CD4-positive, alpha-beta T cell treated with Interferon alpha-2 for 1 hour (primary cell): ENCODE measurements at regions not wholly inside any gene's neighbourhood (a gene's known extent, or its start where the extent isn't known, plus 50 kb on each side); places are given as distances from the start of the nearest gene placed in this dataset.

ENCODE experiments used
- DNase-seq, 2 donors: peaks; one replicate each; pipeline ENCODE4 v3.0.0-alpha.2; 2020 to 2022

DNA sequence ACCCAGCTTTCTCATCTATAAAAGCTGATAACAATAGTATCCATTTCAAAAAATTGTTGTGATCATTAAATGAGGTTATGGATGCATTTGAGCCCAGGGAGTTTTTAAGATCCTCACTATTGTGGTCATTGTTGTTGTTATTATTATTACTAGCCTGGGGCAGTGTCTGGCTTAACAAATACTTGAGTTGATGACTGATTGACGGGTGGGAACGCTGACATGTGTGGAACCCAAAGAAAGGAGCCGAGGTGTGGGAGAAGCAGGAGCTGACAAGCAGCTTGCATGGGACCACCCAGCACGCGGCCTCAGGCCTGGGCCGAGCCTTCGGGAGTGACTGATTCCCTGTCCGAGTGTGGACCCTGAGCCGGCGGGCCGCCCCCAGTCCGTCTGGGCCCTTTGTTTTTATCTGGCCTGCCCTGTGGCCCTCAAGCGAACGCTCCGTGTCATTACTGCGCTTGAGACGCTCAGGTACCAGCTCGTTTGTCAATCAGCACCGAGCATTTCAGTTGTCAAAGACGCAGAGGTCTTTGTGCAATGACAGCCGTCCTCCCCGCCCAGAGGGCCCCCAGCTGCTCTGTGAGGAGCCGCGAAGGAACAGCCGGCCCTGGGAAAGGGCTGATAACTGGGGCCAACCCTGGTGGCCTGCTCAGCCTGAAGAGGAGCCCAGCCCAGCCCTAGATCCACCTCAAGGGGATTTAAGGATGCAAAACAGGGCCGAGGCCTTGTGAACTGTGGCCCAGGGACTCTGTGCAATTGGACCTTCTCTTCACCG is 132.9 kb upstream of the FOXF1 start:
- DNase-seq: no peak

DNA sequence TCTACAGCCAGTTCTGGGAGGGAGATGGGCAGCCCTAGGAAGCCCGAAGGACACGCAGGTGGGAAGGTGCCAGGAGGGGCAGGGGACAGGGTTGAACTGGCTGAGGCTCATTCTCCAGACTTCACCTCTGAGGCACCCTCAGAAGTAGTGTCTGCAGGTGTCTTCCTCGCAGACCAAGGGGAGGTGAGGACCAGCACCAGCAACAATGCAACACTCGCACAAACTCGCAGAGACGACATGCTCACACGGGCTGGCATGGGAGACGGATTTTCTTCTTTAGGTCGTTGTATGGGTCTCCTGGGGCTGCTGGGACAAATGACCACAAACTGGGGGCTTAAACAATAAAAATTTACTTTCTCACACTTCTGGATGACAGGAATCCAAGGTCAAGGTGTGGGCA is 132.2 kb upstream of the FOXF1 start:
- DNase-seq: no peak

DNA sequence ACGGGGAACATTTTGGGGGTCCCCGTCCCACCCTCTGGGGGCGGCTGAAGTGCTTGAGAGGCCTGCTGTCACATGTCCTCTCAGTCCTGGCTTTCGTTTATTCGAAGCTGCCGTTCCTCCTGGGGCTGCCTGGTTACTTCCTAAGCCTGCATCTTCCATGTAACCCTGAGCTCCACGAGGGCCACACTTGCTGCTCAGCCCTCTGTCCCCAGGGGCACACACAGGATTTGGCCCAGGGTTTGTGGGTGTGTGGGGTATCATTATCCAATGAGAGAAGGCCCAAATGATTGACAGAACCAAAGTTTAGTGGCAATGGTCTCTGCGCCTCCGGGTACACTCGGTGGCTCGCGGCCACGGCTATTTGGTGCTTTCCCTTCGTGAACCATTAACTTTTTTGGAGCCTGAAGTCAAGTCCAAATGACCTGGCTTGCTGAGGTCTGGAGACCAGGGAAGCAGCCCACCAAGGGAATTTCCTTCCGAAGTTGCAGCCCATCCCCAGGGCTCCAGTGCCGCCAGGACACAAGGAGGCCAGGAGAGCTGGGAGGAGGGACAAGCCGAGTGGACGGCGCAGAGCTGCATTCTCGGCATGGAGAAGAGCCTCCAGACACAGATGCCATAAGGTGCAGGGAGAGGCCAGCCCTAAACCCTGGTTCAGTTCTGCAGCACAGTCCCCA is 131.4 kb upstream of the FOXF1 start:
- no peak for DNase-seq

DNA sequence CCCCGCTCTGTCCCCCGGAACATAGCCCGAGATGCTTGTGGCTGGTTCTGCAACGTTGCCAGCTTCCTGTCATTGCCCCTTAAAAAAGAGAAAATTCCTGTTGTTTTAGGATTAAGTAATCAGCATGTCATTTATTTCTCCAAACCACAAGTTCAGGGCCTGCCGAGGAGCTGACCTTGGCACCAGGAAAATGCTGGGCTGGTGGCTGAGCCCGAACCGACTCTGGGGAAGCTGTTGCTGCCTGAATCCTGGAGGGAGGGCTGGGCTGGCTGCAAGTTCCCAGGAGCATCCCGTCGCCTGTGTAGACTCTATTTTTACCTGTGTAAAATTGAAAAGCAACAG is 130.9 kb upstream of the FOXF1 start:
- no peak for DNase-seq

DNA sequence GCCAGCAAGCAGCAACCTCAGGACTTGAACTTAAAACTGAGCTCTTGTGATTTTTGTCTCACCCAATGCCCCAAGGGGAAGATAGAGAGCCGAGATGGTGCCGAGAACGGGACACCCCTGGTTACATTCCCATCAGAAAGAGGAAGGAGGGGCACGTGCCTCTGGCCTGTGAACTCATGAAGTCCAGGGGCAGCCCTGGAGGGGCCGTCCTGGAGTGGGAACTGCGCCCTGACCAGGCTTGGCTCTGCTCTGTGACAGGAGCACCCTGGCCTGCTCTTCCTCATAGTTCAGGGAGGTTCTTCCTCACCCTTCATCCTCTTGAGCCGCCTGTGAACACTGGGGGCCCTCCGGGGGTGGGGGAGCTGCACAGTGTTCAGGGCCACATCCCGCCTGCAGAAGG is 130.3 kb upstream of the FOXF1 start:
- DNase-seq: no peak

DNA sequence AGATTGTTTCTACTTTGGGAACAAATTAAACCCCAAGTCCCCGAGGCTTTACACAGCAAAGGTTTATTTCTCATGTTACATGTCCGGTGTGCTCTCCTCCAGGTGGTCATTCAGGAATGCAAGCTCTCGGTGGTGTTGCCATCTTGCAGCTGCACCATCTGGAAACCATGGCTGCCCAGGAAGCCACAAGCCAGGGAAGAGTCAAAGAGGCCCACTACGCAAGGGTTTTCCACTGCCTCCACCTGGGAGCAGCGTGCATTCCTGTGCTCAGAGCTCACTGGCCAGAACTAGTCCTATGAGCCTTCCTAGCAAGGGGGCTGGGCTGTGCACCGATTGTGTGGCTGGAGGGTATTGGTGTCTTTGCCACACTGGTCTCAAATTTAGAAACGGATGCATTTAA is 128.8 kb upstream of the FOXF1 start:
- DNase-seq: no peak

DNA sequence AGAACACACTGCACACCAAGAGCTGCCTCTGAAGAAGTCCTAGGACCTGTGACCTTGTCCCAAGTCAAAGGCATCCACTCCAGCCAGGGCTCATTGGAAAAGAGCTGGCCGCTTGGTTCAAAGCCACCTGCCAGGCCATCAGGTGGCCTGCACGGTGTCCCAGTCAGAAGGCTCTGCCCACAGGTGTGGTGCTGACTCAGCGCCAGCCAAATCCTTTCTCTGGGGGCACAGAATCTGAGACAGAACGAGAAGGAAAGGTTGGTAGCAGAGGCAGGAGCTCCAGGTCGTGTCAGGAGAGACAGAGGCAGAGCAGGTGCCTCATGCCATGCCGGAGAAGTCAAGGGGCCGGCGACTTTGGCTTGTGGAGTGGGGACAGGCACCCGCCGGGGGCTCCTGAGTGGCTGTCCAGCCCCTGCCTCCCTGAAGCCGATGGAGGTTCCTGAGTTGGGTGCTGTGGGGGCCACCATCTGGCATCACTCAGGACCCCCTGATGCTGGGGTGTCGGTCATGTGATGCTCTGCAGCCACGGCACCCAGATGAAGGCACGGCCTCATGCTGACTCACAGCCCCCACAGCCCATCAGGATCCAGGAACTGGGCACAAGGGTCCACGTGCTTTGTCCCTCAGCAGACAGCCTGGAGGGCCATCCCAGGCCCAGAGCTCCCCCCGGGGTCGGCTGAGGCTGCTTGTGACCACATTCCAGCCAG is 128.1 kb upstream of the FOXF1 start:
- no peak for DNase-seq

DNA sequence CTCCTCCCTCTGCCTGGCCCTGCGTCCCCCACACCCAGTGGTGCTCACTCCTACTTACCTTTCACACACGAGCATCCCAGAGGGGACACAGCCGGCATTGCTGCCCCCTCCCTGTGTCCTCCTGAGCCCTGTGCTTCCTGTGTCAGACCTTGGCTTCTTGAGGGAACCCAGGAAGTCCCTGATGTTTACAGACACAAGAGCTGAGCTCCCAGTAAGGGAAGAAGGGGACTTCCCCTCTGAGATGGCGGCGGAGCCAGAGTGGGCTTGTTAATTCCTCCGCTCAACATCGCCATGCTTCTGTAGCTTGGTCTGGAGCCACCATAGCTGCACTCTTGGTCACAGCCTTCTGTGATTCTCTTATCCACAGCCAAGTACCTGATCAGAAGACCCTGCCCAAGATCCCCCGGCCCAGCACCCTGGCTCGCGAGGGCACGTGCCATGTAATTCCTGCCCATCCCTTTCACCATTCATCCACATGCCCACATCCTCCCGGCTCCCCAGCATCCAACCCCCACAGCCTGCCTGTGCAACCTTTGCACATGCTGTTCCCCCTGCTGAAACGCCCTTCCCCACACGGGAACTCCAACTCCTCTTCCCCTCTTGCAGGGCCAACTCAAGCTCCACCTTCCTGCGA is 127.4 kb upstream of the FOXF1 start:
- DNase-seq: no peak

DNA sequence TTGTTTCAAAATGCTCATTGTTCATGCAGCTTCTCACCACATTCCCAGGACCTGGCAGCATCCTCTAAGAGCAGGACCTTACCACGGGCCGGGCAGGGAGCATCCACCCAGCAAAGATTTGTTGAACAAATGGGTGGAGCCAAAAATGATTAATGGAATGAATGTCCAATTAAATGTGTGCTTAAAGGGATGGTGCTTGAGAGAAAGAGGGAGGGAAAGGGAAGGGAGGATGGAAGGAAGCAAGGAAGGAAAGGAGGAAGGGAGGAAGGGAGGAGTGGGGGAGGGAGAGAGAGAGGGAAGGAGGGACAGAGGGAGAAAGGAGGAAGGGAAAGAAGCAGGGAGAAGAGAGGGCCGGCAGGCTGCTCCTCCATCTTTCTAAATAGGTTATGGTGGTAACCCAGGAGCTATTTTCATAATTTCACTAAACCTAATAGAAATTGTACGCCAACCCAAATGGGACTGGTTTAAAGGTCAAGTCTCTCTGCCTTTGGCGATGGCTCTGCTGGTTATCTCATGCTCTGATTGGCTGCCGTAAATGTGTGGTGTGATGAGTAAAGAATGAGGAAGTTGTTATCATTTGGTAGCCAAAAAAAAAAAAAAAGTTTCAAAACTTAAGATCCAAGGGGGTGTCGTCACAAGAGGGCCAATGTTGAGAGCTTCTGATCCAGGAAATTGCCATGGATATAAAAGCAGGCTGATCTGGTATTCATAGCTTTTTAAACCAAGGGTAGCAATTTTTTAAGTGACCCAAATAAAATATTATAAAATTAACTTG is 126.7 kb upstream of the FOXF1 start:
- DNase-seq: no peak

DNA sequence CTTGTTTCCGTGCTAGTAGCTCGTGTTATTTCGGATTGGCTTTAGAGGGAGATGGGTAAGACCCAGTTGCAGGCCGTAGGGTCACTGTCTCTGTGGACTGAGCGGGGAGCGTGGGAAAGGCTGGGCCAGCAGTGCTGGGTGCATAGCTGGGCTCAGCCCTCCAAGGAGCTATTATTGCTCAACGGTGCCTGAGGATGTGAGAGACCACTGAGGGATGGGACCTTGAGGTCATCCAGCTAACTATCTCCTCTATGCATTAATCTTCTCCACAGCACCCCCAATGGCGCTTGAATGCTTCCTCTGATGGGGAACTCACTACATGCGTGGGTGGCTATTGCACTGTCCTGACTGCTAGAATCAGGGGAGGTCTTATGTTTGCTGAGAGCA is 126.1 kb upstream of the FOXF1 start:
- no peak for DNase-seq

DNA sequence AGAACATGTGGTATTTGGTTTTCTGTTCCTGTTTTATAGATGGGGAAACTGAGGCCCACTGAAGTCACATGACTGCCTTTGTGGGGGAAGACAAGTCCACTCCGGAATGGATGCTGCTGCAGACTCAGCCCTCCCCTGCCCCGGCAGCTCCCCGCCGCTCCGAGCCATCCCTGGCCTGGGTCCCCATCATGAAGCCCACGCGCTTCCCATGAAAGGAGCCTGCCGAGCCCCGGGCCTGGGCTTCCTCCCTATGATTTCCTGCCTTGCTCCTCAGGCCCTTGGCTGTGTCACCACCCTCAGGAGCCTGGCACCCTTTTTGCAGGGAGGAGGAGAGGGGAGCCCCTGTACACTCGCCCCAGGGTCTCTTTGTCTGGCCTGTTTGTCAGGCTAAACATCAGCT is 125.3 kb upstream of the FOXF1 start:
- DNase-seq: no peak

DNA sequence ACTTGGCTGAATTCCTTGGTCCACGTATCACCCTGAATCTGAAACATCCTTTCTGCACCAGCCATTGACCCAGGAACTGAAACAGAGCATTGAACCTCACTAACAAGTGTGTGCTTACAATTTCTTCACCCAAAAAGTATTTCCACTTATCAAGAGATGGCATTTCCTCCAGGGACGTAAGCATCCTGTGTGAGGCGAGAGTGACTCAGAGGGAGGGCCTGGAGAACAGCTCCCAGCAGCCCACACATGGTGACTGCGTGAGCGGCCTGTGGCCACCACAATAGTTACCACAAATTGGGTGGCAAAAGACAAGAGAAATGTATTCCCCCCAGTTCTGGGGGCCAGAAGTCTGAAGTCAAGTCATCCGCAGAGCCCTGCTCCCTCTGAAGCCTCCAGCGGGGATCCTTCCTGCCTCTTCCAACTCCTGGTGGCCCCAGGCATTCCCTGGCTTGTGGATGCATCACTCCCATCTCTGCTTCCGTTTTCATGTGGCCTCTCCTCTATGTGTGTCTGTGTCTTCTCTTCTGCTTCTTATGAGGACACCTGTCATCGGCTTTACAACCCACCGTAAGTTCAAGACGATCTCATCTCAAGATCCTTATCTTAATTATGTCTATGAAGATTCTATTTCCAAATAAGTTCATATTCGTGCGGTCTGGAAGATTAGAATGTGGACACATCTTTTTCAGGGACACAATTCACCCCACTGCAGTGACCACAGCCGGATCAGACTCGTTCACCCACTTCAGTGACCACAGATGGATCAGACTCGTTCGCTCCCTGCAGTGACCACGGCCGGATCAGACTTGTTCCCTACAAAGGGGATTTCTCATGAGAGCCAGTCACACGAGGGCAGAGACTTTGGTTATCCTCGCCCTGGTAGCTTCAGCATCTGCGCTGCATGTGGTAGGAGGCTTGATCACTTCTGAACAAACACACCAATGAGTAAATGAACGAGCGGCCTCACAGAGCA is 122.6 kb upstream of the FOXF1 start:
- no peak for DNase-seq

DNA sequence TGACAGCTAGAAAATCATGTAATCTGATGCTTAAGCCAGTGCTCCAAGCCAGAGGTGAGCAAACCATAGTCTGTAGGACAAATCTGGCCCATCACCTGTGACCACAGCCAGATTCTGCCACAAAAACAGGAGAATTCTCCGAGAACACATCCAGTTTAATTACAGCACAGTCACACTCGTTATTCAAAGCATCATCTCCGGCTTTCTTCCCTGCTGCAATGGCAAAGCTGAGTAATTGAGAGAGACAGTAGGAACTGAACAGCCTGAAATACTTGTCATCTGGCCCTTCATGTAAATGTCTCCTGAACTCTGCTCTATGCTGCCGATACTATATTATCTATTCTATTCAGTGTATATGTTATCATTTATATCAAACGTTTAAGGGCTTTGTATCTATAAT is 121.4 kb upstream of the FOXF1 start:
- DNase-seq: no peak

DNA sequence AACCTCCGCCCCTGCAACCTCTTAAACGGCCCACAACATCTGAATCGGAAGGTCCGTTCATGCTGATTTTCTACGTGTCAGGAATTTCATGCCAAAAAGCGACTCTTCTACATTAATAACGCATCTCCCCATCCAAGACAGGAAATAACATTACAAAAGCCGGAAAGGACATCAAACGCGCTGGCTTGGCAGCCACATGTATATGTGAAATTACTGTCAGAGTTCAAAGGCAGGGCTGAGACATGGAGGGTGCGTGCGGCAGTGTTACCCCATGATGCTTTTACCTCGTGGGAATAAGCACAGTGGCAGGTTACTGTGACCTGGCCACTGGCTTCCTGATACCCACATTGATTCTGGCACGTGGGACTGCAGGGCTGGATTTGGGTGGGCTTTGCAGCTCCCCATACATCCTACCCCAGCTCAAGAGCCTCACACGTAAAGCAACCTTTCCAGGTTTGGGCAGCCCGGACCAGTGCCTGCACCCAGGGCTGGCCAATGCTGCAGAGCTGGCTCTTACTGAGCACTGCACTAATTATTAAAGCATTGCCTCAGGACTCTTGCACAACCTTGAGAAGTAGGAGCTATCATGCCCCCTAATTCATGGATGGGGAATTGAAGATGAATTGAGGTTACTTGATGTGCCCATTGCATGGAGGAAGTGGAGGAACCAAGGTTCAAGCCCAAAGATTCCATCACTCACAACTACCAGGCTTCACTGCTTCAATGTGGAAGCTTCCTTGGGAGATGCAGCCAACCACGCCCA is 120.6 kb upstream of the FOXF1 start:
- DNase-seq: no peak

DNA sequence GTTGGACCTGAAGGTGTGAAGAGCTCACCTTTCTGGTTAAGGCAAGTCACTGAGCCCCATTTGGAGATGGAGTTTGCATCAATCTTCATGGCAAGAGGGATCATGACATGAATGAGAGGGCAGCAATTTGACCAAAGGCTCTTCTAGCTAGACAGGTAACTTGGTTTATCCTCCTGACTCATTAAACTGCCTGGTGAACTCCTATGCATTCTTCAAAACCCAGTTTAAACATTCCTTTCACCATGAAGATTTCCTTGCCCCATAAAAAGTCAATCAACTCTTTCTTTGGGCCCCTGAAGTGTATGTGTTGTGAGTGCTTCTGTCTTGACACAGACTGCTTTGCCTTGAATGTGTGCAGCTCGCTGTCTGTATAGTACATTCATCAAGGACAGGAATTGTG is 120.0 kb upstream of the FOXF1 start:
- DNase-seq: no peak

DNA sequence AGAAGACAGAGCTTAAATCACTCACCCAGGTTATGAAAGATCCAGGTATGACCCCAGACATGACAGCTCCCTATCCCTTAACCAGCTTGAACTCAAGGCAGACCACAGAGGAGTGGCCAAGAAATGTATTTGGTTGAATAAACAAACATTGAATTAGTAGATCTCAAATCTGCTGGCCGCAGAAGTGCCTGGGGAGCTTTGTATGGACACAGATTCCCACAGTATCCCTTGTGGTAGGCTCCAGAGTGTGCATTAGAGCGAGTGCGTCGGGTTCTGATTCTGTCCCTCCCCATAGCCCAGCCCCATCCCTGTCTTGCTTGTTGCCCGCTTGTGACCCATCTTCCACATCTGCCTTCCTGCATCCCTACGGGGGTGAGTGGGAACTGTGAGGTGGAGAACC is 118.8 kb upstream of the FOXF1 start:
- no peak for DNase-seq

DNA sequence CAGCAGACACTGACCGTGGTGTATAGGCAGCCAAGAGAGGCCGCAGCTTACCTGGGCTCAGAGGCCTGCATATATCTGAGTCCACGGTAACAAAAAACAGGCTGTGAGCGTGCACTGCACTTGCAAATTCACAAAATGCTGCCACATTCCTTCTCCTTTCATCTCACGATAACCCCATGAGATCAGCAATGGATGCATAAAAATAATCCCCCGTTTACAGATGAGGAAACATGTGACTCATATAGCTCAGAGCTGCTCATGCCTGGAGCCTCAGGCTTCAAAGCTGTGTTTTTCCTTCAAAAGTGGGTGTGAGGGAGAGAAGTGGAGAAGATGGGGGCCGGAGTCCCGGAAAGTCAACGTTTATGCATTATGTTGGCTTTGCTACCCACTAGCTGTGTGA is 118.3 kb upstream of the FOXF1 start:
- no peak for DNase-seq

DNA sequence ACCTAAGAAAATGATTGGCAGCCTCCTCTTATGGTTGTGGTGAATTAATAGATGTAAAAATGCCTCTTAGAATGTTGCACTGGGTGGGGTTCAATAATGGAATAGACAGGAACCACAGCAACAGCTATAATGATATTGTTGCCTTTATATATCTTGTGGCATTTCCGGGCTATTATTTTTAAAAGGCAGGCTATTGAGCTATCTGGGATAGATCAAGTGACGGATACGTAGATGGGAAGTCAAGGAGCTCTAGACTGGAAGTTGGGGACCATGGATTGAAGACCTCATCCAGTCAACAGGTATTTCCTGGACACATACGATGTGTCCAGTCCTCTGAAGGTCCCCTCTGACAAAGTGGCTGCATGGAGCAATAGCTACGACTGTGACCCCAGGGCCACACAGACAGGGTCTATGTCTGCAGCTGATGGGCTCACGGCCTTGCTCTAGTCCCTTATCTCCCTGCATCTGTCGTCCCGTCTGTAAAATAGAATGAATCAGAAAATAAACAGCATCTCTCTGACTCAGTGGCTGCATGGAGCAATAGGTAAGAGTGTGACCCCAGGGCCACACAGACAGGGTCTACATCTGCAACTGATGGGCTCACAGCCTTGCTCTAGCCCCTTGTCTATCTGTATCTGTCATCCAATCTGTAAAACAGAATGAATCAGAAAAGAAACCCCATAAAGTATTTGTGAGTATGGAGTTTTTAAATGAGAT is 117.7 kb upstream of the FOXF1 start:
- no peak for DNase-seq

DNA sequence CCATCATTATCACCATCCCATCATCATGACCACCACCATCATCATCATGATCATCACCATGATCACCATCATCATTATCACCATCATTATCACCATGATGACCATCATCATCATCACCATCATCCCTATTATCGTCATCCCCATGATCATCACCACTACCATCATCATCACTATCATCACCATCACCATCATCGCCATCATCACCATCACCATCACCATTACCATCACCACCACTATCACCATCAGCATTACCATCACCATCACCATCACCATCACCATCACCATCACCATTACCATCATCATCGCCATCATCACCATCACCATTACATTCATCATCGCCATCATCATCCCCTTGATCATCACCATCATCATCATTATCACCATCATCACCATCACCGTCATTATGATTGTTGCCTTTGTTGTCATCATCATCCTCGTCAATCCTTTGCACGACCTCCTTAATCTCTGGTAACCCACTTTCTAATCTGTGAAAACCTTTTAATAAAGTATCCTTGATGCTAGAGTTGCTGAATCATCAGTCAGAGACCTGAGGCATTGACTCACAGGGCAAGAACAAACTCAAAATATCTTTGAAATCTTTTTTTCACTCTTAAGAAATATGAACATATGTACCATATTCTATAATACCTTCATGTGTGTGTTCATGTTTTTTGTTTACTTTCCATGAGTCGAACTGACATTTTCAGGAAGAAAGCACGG is 116.3 kb upstream of the FOXF1 start:
- DNase-seq: no peak

DNA sequence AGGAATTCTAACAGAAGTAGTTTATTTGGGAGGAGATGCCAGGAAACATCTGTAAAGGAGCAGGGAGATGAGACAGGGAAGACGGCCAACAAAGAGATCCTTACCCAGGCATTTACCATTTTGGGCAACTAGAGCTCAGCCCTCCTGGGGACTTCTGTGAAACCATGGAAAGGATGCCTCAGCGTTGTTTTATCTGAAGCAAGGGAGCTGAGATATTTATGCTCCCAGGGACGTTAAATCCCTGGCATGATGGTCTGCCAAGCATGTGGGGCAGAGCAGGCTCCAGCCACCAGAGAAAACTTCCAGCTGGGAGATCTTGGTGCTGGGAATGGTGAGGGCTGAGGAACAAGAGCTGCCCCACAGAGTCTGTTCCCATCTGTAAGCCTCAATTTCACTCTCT is 114.8 kb upstream of the FOXF1 start:
- no peak for DNase-seq
